Epidermal melanocyte (primary cell): ENCODE measurements at regions not wholly inside any gene's neighbourhood (a gene's known extent, or its start where the extent isn't known, plus 50 kb on each side); places are given as distances from the start of the nearest gene placed in this dataset.

Source experiments
- DNase-seq: peaks from one replicate; pipeline ENCODE4 v3.0.0; 2011; ENCODE audit warnings: low spot score; ENCODE audit not compliant: insufficient read length

- no peak for DNase-seq
These were observed 163.5 kb downstream of the RNF152 start for GRCh38 chr18:61729322-61729721.

GRCh38 chr18:61727241-61728193, 165.3 kb downstream of the RNF152 start:
- no peak for DNase-seq

- no peak for DNase-seq
These were observed 168.3 kb downstream of the RNF152 start for GRCh38 chr18:61724532-61724931.

- no peak for DNase-seq
These were observed 170.6 kb downstream of the RNF152 start for GRCh38 chr18:61722247-61722646.

GRCh38 chr18:61720496-61720895, 172.3 kb downstream of the RNF152 start:
- no peak for DNase-seq

- no peak for DNase-seq
These were observed 173.1 kb downstream of the RNF152 start for GRCh38 chr18:61719671-61720070.

GRCh38 chr18:61718944-61719343, 173.9 kb downstream of the RNF152 start:
- no peak for DNase-seq

- no peak for DNase-seq
These were observed 178.4 kb downstream of the RNF152 start for GRCh38 chr18:61714421-61714820.

GRCh38 chr18:61713502-61713901, 179.3 kb downstream of the RNF152 start:
- no peak for DNase-seq

- DNase-seq = no peak
These were observed 182.7 kb downstream of the RNF152 start for GRCh38 chr18:61710082-61710620.

- DNase-seq = no peak
These were observed 186.4 kb downstream of the RNF152 start for GRCh38 chr18:61706276-61706915.

- no peak for DNase-seq
These were observed 189.3 kb downstream of the RNF152 start for GRCh38 chr18:61703508-61703907.

GRCh38 chr18:61702007-61702406, 190.8 kb downstream of the RNF152 start:
- DNase-seq = no peak

- no peak for DNase-seq
These were observed 193.3 kb downstream of the RNF152 start for GRCh38 chr18:61699397-61700110.

- no peak for DNase-seq
These were observed 195.4 kb downstream of the RNF152 start for GRCh38 chr18:61697306-61697909.

- no peak for DNase-seq
These were observed 198.6 kb downstream of the RNF152 start for GRCh38 chr18:61694236-61694635.

- no peak for DNase-seq
These were observed 202.2 kb downstream of the RNF152 start for GRCh38 chr18:61690418-61691138.

GRCh38 chr18:61687317-61687716, 205.5 kb downstream of the RNF152 start:
- DNase-seq = no peak

- no peak for DNase-seq
These were observed 209.0 kb downstream of the RNF152 start for GRCh38 chr18:61683856-61684255.

- DNase-seq = no peak
These were observed 211.7 kb downstream of the RNF152 start for GRCh38 chr18:61681065-61681464.

GRCh38 chr18:61679836-61680235, 213.0 kb downstream of the RNF152 start:
- DNase-seq = no peak
